ENCODE measurements at regions not wholly inside any gene's neighbourhood (a gene's known extent, or its start where the extent isn't known, plus 50 kb on each side); places are given as distances from the start of the nearest gene placed in this dataset.
A peak's percentile ranks its signal among the peaks of the same experiment; 100 is the strongest.

DNA sequence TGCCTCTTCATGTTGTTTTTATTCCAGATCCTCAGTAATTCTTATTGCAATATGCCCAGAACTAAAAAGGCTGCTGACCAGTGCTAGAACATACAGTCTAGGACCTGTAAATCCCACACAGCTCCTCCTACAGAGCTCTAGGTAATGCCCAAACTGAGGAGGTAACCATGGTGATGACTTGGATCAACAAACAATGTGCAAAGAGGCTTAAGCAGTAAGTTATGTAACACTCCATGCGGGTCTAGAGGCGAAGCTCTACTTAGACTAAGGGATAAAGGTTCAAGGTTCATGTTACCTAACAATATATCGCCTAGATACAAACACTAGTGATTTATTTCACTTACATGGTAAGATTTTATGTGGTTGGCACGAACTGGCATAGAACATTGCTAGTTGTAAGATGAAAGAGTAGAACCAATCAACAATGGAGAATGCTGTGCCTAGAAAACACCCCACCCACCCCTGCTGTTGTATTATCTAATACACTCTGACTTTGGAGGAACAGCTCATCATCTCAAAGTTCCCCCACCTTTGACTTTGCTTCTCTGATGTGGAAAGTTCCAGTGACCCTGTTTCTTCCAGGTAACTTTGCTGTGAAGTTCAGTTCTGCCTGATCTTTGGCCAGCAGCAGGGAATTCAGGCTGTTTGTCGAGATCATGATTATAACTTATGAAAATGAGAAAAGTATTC, 242.4 kb downstream of the ALDH8A1 start:
- no peak for DNase-seq

- no peak for DNase-seq
Observed at GRCh38 chr6:134706806-134707205, 243.1 kb downstream of the ALDH8A1 start.

- no peak for DNase-seq
Observed at GRCh38 chr6:134706153-134706552, 243.7 kb downstream of the ALDH8A1 start.

GRCh38 chr6:134703206-134703605, 246.7 kb downstream of the ALDH8A1 start:
- DNase-seq = no peak

DNA sequence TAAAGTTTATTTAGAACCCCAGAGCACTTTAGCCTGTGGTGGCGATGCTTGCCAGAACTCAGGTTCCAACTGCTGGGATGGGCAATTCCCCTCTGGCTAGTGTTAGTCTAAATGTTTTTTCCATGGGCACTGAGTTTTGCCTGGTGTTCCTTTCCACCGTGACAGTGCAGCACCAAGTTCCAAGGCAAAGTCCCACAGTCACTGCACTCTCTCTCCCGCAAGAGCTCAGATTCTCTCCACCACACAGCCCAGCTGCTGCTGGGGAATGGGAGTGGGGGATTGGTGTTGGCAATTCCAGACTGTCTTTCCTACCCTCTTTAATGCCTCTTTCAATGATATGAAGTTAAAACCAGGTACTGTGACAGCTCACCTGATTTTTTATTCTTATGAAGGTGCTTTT, 247.6 kb downstream of the ALDH8A1 start:
- no peak for DNase-seq

- DNase-seq = peak; percentile 18 to 58
Observed at GRCh38 chr6:134701301-134701700, 248.6 kb downstream of the ALDH8A1 start.

GRCh38 chr6:134698228-134698627, 251.7 kb downstream of the ALDH8A1 start:
- DNase-seq = no peak

DNA sequence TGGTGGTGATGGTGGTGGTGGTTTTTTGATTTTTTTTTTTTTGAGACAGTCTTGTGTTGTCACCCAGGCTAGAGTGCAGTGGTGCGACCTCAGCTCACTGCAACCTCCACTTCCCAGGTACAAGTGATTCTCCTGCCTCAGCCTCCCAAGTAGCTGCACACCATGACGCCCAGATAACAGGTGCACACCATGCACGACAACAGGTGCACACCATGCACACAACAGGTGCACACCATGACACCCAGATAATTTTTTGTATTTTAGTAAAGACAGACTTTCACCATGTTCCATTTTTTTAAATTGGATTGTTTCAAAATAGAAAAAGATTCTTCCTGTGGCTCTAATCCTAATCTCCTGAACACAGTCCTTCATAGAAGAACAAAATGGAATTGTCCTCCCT, 257.9 kb downstream of the ALDH8A1 start:
- no peak for DNase-seq

GRCh38 chr6:134691180-134691579, 258.7 kb downstream of the ALDH8A1 start:
- no peak for DNase-seq

GRCh38 chr6:134690048-134690447, 259.9 kb downstream of the ALDH8A1 start:
- no peak for DNase-seq

GRCh38 chr6:134689641-134690040, 260.3 kb downstream of the ALDH8A1 start:
- no peak for DNase-seq

DNA sequence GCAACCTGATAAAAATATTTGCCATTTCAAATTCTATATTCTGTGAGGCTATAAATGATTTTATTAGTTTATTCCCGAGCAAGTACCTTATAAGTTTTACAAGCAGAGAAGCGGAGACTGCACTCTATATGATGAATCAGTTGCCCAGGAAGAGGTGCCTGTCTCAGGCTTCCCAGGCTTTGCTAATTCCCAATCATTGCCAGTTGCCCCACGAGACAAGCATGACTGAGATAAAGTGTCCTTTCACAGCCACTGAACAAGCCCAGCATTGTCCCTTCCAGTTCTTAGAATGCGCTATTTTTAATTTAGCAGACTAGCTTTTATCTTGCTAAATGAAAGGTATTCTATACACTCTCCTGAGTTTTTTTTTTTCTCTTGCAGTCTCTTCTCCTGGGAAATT, 260.7 kb downstream of the ALDH8A1 start:
- DNase-seq = no peak

DNA sequence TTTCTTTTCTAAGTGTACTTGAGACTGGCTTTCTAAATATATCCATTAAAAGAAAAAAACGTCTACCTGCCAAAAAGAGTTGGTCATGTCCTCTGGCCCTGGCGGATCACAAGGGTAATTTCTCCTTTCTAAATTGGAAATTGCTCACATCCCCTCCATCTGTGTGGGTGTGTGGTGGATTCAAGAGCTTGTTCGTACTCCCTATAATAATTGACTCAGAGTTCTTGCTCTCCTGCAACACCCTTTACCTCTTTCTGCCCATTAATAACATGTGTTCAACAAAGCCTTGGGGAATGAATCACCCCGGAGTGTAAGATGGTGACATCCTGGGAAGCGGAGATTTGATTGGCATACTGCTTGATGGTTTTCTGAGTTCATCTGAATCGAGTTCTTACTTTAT, 263.8 kb downstream of the ALDH8A1 start:
- DNase-seq = no peak

DNA sequence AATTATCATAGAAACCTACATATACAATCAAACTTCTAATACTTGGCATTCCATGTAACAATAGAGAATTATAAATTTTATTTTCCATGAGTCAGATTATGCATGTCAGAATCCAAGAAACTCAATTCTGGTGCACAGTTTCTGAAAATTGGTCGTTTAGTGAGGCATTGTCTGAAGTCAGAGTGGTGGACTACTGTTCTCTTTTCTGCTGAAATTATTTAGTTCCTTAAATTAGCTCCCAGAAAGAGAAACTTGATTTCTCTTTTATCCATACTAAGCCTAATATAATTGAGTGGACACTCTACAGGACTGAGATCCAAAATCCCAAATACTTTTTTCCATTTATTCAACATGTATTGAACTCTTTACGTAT, 265.5 kb downstream of the ALDH8A1 start:
- no peak for DNase-seq

DNA sequence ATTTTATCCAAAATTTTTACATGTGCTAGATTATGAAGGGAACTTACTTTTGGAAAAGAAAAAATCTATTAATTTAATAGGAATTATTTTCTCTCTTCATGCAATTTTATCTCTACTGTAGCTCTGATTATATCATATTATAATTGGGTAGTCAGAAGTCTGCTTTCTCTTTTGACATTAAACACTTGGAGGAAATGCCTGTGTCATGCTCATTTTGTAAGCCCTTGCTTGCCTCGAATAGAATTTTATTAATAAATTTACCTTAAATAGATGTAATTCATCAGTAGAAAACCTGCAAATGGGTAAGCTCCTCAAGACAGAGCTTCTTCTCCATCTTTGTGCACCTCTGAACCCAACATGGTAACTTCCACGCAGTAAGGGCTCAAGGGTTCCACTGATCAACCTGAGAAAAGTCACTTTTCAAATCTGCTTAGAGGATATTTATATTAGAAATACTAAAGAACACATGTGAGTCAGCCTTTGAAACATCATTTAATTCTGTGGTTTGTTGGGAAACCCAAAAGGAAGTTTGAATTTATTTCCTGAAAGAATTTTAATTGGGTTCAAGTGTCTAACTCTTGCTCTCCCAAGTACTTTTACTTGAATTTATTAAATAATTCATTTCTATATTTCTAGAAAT, 266.0 kb downstream of the ALDH8A1 start:
- DNase-seq = no peak

- no peak for DNase-seq
Observed at GRCh38 chr6:134680433-134680832, 269.5 kb downstream of the ALDH8A1 start.

GRCh38 chr6:134680021-134680420, 269.9 kb downstream of the ALDH8A1 start:
- DNase-seq = no peak

DNA sequence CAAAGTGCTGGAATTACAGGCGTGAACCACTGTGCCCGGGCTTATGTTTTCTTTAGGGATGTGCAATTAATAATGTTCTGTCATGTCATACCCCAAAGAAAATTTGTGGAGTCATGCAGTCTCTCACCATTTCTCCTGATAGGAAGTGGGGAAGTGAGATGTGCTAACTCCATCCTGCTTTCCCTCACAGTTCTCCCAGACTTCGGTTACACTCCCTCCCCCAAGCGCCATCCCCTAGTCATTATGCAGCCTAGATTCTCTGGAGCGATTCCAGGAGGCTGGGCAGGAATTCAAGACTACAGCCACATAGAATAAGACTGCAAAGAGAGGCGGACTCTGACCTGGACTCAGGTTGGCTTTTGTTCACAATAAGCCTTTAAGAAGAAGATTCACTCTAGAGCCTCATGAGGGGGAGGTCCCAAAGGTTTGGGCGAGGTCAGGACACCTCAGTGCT, 271.4 kb downstream of the ALDH8A1 start:
- DNase-seq = no peak

GRCh38 chr6:134676307-134677281, 273.3 kb downstream of the ALDH8A1 start:
- DNase-seq = peak; percentile 48 to 54

- DNase-seq = peak; percentile 65 to 72
Observed at GRCh38 chr6:134675110-134676054, 274.5 kb downstream of the ALDH8A1 start.

DNA sequence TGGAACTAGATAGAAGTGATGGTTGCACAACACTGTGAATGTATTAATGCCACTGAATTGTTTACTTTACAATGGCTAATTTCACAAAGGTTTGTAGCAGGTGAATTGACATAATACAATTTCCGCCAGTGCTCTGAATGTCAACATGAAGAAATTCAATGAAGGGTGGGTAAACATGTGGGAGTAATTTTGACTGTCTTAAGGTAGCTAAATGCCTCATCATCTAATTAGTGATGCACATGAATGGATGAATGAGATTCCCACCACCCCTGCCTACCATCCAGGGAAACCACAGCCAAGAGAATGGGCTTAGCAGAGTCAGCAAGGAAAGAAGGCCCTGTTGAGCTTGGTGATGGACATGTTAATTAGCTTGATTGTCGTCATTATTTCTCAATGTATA, 275.3 kb downstream of the ALDH8A1 start:
- no peak for DNase-seq

DNA sequence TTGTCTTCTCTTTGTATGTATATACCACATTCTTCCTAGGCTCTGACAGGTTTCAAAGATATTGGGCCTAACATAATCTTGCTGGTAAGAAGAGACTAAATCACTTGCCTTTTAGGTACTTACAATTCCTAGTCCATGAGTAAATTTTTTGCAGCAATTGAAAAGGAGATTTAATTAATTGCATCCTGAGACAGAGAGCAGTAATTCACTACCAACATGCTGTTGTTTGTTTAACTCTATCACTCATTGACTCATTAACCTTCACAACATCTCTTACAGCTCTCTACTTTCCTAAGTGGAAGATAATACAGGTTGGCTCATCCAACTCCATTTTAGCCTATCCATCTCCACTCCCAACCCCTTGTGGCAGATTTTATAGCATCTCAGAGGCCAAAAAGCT, 280.4 kb downstream of the ALDH8A1 start:
- peak in 1 of 2 experiments; percentile 7 for DNase-seq
